ENCODE measurements at regions not wholly inside any gene's neighbourhood (a gene's known extent, or its start where the extent isn't known, plus 50 kb on each side); places are given as distances from the start of the nearest gene placed in this dataset.

DNA sequence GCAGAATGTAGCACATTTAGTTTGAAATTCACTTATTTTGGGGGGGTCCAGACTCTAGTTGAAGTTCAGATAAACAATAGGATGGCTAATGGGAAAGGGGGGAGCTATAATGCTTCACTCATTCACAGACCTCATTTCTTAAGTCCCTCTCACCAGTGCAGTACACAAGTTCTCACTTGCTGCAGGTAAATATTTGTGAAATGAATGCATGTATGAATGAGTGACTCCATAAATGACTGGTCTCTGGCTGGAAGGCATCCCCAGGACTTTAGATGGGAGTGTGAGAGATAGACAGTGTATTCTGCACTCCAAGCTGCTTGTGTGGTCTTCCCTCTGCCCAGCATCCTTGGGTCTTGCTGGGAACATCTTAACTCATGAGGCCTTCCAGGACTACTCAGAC is 169.2 kb downstream of the ZIC5 start:
- in situ Hi-C loops (cut with HindIII; ENCODE audit: extremely low pct_ligation_motif_present, low pct_unique_long_range_greater_than_20kb): no loop called here
- H3K79me2 ChIP-seq (ENCODE audit: insufficient read depth, low read length): no peaks in the 10 kb centered on the region
- ATAC-seq: no peak
- intact Hi-C loops (cut with micrococcal nuclease; ENCODE audit: unreplicated experiment): no loop called here
- CTCF ChIA-PET (ENCODE audit: low intra/inter-chr PET ratio, low total read pairs): no interaction called here
- no peaks in the 10 kb centered on the region for H3K9me3 ChIP-seq (ENCODE audit: low read length)
- TF ChIP-seq KAT2B (IDR thresholded peaks at IDR 0.05; ENCODE audit: borderline replicate concordance, low read depth, low read length) (no peak), PPARG (CRISPR knock-in tag; conservative IDR thresholded peaks at IDR 0.05) (no peak), MAF1 (CRISPR knock-in tag; IDR thresholded peaks at IDR 0.05; ENCODE audit: borderline replicate concordance) (no peak), GATA4 (IDR thresholded peaks at IDR 0.05; ENCODE audit: borderline replicate concordance, low read depth) (no peak), CBFB (CRISPR knock-in tag; IDR thresholded peaks at IDR 0.05) (no peak), ZNF124 (CRISPR knock-in tag; IDR thresholded peaks at IDR 0.05) (no peak)
- TF ChIP-seq, protein P1, sequence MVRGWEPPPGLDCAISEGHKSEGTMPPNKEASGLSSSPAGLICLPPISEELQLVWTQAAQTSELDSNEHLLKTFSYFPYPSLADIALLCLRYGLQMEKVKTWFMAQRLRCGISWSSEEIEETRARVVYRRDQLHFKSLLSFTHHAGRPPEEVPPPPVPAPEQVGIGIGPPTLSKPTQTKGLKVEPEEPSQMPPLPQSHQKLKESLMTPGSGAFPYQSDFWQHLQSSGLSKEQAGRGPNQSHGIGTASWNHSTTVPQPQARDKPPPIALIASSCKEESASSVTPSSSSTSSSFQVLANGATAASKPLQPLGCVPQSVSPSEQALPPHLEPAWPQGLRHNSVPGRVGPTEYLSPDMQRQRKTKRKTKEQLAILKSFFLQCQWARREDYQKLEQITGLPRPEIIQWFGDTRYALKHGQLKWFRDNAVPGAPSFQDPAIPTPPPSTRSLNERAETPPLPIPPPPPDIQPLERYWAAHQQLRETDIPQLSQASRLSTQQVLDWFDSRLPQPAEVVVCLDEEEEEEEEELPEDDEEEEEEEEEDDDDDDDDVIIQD (CRISPR knock-in tag; IDR thresholded peaks at IDR 0.05; ENCODE audit: low read depth): no peak
- TF ChIP-seq, protein P2, sequence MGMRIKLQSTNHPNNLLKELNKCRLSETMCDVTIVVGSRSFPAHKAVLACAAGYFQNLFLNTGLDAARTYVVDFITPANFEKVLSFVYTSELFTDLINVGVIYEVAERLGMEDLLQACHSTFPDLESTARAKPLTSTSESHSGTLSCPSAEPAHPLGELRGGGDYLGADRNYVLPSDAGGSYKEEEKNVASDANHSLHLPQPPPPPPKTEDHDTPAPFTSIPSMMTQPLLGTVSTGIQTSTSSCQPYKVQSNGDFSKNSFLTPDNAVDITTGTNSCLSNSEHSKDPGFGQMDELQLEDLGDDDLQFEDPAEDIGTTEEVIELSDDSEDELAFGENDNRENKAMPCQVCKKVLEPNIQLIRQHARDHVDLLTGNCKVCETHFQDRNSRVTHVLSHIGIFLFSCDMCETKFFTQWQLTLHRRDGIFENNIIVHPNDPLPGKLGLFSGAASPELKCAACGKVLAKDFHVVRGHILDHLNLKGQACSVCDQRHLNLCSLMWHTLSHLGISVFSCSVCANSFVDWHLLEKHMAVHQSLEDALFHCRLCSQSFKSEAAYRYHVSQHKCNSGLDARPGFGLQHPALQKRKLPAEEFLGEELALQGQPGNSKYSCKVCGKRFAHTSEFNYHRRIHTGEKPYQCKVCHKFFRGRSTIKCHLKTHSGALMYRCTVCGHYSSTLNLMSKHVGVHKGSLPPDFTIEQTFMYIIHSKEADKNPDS (CRISPR knock-in tag; IDR thresholded peaks at IDR 0.05): no peak
- TF ChIP-seq, protein P3, sequence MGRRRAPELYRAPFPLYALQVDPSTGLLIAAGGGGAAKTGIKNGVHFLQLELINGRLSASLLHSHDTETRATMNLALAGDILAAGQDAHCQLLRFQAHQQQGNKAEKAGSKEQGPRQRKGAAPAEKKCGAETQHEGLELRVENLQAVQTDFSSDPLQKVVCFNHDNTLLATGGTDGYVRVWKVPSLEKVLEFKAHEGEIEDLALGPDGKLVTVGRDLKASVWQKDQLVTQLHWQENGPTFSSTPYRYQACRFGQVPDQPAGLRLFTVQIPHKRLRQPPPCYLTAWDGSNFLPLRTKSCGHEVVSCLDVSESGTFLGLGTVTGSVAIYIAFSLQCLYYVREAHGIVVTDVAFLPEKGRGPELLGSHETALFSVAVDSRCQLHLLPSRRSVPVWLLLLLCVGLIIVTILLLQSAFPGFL (CRISPR knock-in tag; IDR thresholded peaks at IDR 0.05): no peak
- H3K27me3 ChIP-seq (ENCODE audit: control insufficient read depth in 1 of 2, insufficient read depth in 2 of 2, low read length in 2 of 2): no peaks in the 10 kb centered on the region
- H3K4me1 ChIP-seq (ENCODE audit: insufficient read depth, low read length): peaks cover 7% of the 10 kb centered on the region; the same call in 1 of the 2 replicates
- POLR2A ChIA-PET: no interaction called here
- H3K4me3 ChIP-seq (replicated peaks in 1 of 3; ENCODE audit: insufficient read depth in 1 of 3, low read depth in 2 of 3, low read length in 3 of 3): no peak overlapping the region
- FAIRE-seq: no peak
- DNase-seq (ENCODE audit: low spot score): no peak
- no peaks in the 10 kb centered on the region for H4K20me1 ChIP-seq (ENCODE audit: insufficient read depth, low read length)
- H3K9ac ChIP-seq (ENCODE audit: insufficient read depth, low read depth, low read length): no peak overlapping the region
- no peak overlapping the region for H2AFZ ChIP-seq (ENCODE audit: low read length)
- no peak overlapping the region for H3K4me2 ChIP-seq (ENCODE audit: low read depth, low read length)
- no peak overlapping the region for H3K27ac ChIP-seq (ENCODE audit: extremely low read length, insufficient read depth, low read length)
- no TSS peak for BruUV-seq (replicated peaks)
- no peaks in the 10 kb centered on the region for H3K36me3 ChIP-seq (replicated peaks in 1 of 2; ENCODE audit: control insufficient read depth in 1 of 2, insufficient read depth in 2 of 2, low read length in 2 of 2)
